ENCODE measurements at regions not wholly inside any gene's neighbourhood (a gene's known extent, or its start where the extent isn't known, plus 50 kb on each side); places are given as distances from the start of the nearest gene placed in this dataset.

DNA sequence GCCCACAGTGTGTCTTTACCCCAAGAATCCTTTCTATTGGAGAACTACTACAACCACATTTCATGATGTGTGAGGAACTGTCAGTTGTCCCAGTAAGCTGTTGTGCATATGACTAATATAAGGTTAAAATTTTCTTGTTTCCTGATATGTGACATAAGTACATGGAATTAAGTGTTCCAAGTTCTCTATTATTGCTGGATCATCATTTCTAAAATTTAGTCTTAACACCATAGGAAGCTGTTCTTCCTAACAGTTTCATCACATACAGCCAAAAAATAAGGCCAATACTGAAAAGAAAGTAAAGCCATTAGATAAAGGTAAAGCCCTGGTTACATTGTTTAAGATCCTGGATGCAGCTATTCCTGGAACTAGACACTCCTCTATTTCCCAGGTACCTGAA lies 620.9 kb upstream of the CDH8 start:
- Histone ChIP-seq H3K9me3 (no peaks in the 10 kb centered on the region), H3K36me3 (no peaks in the 10 kb centered on the region), H3K4me1 (no peaks in the 10 kb centered on the region), H3K27me3 (no peaks in the 10 kb centered on the region), H3K27ac (no peak overlapping the region), H3K4me3 (no peak overlapping the region)
- intact Hi-C loops (cut with DNase I), result no loop called here
- DNase-seq (ENCODE audit: extremely low spot score in 2 of 2), result no peak
- TF ChIP-seq POLR2AphosphoS5 (IDR thresholded peaks at IDR 0.05; ENCODE audit: insufficient read depth in 1 of 2, low read depth in 1 of 2) (no peak), POLR2A (IDR thresholded peaks at IDR 0.05) (no peak)
- TF ChIP-seq, protein P1, sequence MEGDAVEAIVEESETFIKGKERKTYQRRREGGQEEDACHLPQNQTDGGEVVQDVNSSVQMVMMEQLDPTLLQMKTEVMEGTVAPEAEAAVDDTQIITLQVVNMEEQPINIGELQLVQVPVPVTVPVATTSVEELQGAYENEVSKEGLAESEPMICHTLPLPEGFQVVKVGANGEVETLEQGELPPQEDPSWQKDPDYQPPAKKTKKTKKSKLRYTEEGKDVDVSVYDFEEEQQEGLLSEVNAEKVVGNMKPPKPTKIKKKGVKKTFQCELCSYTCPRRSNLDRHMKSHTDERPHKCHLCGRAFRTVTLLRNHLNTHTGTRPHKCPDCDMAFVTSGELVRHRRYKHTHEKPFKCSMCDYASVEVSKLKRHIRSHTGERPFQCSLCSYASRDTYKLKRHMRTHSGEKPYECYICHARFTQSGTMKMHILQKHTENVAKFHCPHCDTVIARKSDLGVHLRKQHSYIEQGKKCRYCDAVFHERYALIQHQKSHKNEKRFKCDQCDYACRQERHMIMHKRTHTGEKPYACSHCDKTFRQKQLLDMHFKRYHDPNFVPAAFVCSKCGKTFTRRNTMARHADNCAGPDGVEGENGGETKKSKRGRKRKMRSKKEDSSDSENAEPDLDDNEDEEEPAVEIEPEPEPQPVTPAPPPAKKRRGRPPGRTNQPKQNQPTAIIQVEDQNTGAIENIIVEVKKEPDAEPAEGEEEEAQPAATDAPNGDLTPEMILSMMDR (IDR thresholded peaks at IDR 0.05), result no peak

DNA sequence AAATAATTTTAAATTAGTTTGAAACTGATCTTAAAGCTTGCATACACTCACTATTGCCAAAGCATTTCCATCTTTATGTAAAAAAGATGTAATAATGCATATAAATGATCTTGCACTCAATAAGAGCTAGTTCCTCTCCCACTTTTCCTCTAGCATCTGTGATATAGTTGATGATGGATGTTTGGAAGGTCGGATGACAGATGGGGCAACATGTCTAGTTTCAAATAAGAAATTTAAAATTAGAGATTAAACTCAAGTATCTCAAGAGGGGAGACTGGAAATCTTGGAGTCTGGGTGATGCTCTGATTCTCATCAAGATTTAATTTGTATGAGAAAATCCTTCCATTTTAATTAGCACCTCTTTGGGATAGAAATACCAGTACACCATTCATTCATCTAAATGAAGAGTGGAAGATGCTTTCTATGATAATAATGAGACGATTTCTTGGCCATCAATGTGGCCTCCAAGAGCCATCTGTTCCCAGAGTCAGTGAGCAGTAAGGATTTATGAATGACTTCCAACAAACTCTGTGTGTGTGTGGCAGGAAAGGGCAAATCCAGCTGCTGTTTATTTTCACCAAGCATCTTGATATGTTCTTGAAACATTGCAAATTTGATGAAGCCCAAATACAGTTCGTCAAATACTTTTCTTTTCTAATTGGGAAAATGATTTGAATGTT lies 616.3 kb upstream of the CDH8 start:
- intact Hi-C loops (cut with DNase I), result no loop called here
- H3K36me3 ChIP-seq, result no peaks in the 10 kb centered on the region
- no peaks in the 10 kb centered on the region for H3K9me3 ChIP-seq
- TF ChIP-seq POLR2AphosphoS5 (IDR thresholded peaks at IDR 0.05; ENCODE audit: insufficient read depth in 1 of 2, low read depth in 1 of 2) (no peak), POLR2A (IDR thresholded peaks at IDR 0.05) (no peak)
- TF ChIP-seq, protein P1 (IDR thresholded peaks at IDR 0.05), result no peak
- no peak for DNase-seq (ENCODE audit: extremely low spot score in 2 of 2)
- no peak overlapping the region for H3K27ac ChIP-seq
- no peak overlapping the region for H3K4me3 ChIP-seq
- H3K4me1 ChIP-seq, result no peaks in the 10 kb centered on the region
- H3K27me3 ChIP-seq, result no peaks in the 10 kb centered on the region

DNA sequence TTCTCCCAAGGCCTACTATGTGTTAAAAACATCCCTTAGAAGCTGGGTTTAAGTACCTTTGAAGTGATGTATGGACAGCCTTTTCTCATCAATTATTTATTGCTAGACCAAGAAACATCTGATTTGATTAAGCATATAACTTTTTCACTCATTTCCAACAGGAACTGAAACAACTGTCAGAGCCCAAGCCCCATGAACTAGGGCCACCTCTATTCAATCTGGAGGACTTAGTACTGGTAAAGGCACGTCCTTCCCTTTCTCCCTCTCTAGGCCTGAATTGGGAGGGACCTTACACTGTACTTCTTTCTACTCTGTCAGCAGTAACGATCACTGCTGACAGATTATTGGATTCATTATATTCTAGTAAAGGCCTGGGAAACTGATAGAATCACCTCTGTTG lies 612.0 kb upstream of the CDH8 start:
- H3K27ac ChIP-seq, result no peak overlapping the region
- no peak for DNase-seq (ENCODE audit: extremely low spot score in 2 of 2)
- H3K36me3 ChIP-seq, result no peaks in the 10 kb centered on the region
- no peaks in the 10 kb centered on the region for H3K9me3 ChIP-seq
- no peak for TF ChIP-seq POLR2A (IDR thresholded peaks at IDR 0.05)
- TF ChIP-seq, protein P1 (IDR thresholded peaks at IDR 0.05), result no peak
- TF ChIP-seq POLR2AphosphoS5 (IDR thresholded peaks at IDR 0.05; ENCODE audit: insufficient read depth in 1 of 2, low read depth in 1 of 2), result no peak
- H3K4me3 ChIP-seq, result no peak overlapping the region
- no peaks in the 10 kb centered on the region for H3K4me1 ChIP-seq
- intact Hi-C loops (cut with DNase I), result no loop called here
- no peaks in the 10 kb centered on the region for H3K27me3 ChIP-seq

DNA sequence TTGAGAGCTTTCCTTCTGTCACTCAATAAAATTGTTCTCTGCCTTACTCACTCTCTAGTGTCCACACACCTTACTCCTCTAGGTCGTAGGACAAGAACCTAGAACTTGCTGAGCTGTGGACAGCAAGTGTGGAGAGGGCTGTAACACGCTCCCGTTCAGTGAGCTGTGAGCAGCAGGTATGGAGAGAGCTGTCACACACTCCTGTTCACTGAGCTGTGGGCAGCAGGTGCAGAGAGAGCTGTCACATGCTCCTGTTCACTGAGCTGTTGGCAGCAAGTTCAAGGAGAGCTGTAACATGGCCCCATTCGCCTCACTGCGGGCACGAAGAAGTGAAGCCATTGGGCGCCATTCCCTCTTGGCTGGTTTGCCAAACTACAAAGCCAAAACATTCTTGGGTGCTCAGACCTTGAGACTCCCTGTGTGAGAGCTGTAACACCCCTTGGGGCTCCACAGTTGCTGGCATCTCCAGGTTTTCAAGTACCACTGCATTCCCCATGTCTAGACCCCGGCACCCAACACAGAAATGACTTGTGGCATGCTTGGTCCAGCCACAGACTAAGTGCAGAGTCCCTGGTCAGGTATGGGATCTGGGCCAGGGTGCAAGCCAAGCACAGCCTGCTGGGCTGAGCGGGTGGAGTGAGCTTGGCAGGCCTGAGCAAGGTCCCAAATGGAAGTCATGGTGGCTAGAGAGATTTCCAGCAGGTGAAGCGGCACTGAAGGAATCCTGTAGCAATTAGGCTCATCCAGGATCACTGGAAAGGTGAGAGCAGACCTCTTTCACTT lies 608.0 kb upstream of the CDH8 start:
- TF ChIP-seq POLR2A (IDR thresholded peaks at IDR 0.05) (no peak), POLR2AphosphoS5 (IDR thresholded peaks at IDR 0.05; ENCODE audit: insufficient read depth in 1 of 2, low read depth in 1 of 2) (no peak)
- TF ChIP-seq, protein P1 (IDR thresholded peaks at IDR 0.05), result no peak
- intact Hi-C loops (cut with DNase I), result no loop called here
- Histone ChIP-seq H3K27ac (no peak overlapping the region), H3K4me3 (no peak overlapping the region), H3K36me3 (no peaks in the 10 kb centered on the region), H3K9me3 (no peaks in the 10 kb centered on the region), H3K4me1 (no peaks in the 10 kb centered on the region), H3K27me3 (no peaks in the 10 kb centered on the region)
- DNase-seq (ENCODE audit: extremely low spot score in 2 of 2), result no peak

DNA sequence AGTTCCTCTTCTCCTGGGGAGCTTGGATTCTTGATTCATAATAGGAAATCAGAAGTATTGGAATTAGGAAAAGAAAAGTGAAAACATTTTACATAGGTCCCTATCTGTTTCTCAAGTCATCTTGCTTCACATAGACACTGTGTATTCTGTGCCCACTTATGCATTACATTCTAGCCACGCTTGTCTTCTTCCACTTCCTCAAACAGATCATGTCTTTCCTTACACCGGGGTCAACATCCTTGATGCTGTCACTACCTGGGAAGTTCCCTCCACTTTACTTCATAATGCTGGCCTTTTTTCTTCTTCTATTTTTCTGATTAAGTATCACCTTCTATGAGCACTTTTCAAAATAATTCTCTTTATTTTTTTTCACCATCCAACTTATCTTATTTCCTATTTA lies 606.4 kb upstream of the CDH8 start:
- Histone ChIP-seq H3K4me1 (no peaks in the 10 kb centered on the region), H3K9me3 (no peaks in the 10 kb centered on the region)
- TF ChIP-seq, protein P1 (IDR thresholded peaks at IDR 0.05), result no peak
- TF ChIP-seq POLR2AphosphoS5 (IDR thresholded peaks at IDR 0.05; ENCODE audit: insufficient read depth in 1 of 2, low read depth in 1 of 2) (no peak), POLR2A (IDR thresholded peaks at IDR 0.05) (no peak)

More for the DNA sequence above, 606.4 kb upstream of the CDH8 start:
- DNase-seq (ENCODE audit: extremely low spot score in 2 of 2), result no peak
- intact Hi-C loops (cut with DNase I), result no loop called here
- H3K4me3 ChIP-seq, result no peak overlapping the region
- no peaks in the 10 kb centered on the region for H3K27me3 ChIP-seq
- no peaks in the 10 kb centered on the region for H3K36me3 ChIP-seq
- no peak overlapping the region for H3K27ac ChIP-seq

Measured in vagina (tissue), 2 donors.